H1 (cell line): ENCODE measurements at regions not wholly inside any gene's neighbourhood (a gene's known extent, or its start where the extent isn't known, plus 50 kb on each side); places are given as distances from the start of the nearest gene placed in this dataset.

Experiments
- CTCF ChIA-PET: fragments of 300-600 bp; sonication (Branson Sonifier 250); formaldehyde crosslinking; loops from one replicate; lab custom pipeline; 2021; ENCODE audit not compliant: partially characterized antibody; lab: Charles Lee
- POLR2A ChIA-PET: fragments of 300-600 bp; sonication (Branson Sonifier 250); formaldehyde crosslinking; loops from one replicate; lab custom pipeline; 2021; ENCODE audit warnings: inconsistent platforms; ENCODE audit not compliant: partially characterized antibody; lab: Charles Lee
- DNase-seq, 2 experiments: peaks; one replicate each; pipeline versions ENCODE4 v3.0.0 to v3.0.0-alpha.2; 2010 to 2022; ENCODE audit warnings: low spot score in 2 of 2, low read depth in 1 of 2, mixed read lengths in 1 of 2
- FAIRE-seq: peaks from 2 replicates; lab custom pipeline; 2011; peaks lifted over from hg19 to GRCh38; lab: Jason Lieb, UNC
- H2AFZ ChIP-seq: 2 replicates; pipeline ENCODE4 v1.8.1; 2012; ENCODE audit warnings: low read length, inconsistent platforms
- H2AK5ac ChIP-seq: 2 replicates; pipeline ENCODE4 v1.6.1; 2013; ENCODE audit warnings: low read depth, low read length
- H2BK120ac ChIP-seq: replicated peaks from 2 replicates; pipeline ENCODE3; 2013; ENCODE audit warnings: low read depth, low read length, inconsistent platforms
- H2BK12ac ChIP-seq: 2 replicates; pipeline ENCODE4 v1.6.1; 2013; ENCODE audit warnings: low read depth, low read length
- H2BK15ac ChIP-seq: 2 replicates; pipeline ENCODE4 v1.6.1; 2013; ENCODE audit warnings: low read length
- H2BK20ac ChIP-seq: 2 replicates; pipeline ENCODE4 v1.6.1; 2013; ENCODE audit warnings: low read length
- H2BK5ac ChIP-seq: 2 replicates; pipeline ENCODE4 v1.6.1; 2013; ENCODE audit warnings: low read depth, low read length
- H3K14ac ChIP-seq: 2 replicates; pipeline ENCODE4 v1.6.1; 2013; ENCODE audit warnings: inconsistent platforms; ENCODE audit not compliant: insufficient read length
- H3K18ac ChIP-seq: 2 replicates; pipeline ENCODE4 v1.6.1; 2013; ENCODE audit warnings: low read length; ENCODE audit errors: extremely low read depth
- H3K23ac ChIP-seq: 2 replicates; pipeline ENCODE4 v1.6.1; 2013; ENCODE audit warnings: inconsistent platforms; ENCODE audit not compliant: insufficient read length
- H3K23me2 ChIP-seq: 2 replicates; pipeline ENCODE4 v1.6.1; 2013; ENCODE audit warnings: low read depth, low read length
- H3K27ac ChIP-seq: 2 replicates; pipeline ENCODE4 v1.6.1; 2011; ENCODE audit warnings: low read depth, low read length, inconsistent platforms
- H3K27me3 ChIP-seq, 4 experiments: replicated peaks in 1 of 4; 1 replicate in 1 of 4; 2 replicates in 3 of 4; pipeline versions ENCODE4 v1.6.1 to v1.8.1; 2011 to 2013; ENCODE audit warnings: low read length in 3 of 4, mild to moderate bottlenecking in 3 of 4, inconsistent platforms in 2 of 4, mixed read lengths in 2 of 4, moderate library complexity in 1 of 4; ENCODE audit not compliant: control insufficient read depth in 3 of 4, insufficient read depth in 3 of 4; ENCODE audit errors: extremely low read depth in 1 of 4
- H3K36me3 ChIP-seq, 4 experiments: 2 replicates each; pipeline versions ENCODE4 v1.6.1 to v1.8.1; 2011 to 2013; ENCODE audit warnings: mild to moderate bottlenecking in 4 of 4, low read length in 3 of 4, moderate library complexity in 2 of 4, control low read depth in 1 of 4, inconsistent platforms in 1 of 4; ENCODE audit not compliant: insufficient read depth in 4 of 4, control insufficient read depth in 2 of 4
- H3K4ac ChIP-seq: replicated peaks from 2 replicates; pipeline ENCODE3; 2013; ENCODE audit warnings: low read length, low read depth, mixed read lengths, inconsistent platforms; ENCODE audit not compliant: insufficient read length
- H3K4me1 ChIP-seq, 4 experiments: replicated peaks in 1 of 4; 1 replicate in 1 of 4; 2 replicates in 3 of 4; pipeline versions ENCODE4 v1.6.1 to v1.8.1; 2011 to 2013; ENCODE audit warnings: low read length in 3 of 4, inconsistent platforms in 2 of 4, mixed read lengths in 1 of 4; ENCODE audit not compliant: insufficient read depth in 4 of 4, control insufficient read depth in 3 of 4
- H3K4me2 ChIP-seq, 2 experiments: 2 replicates each; pipeline versions ENCODE4 v1.6.1 to v1.8.1; 2011 to 2013; ENCODE audit warnings: low read depth in 2 of 2, low read length in 2 of 2, control low read depth in 1 of 2, inconsistent platforms in 1 of 2, mild to moderate bottlenecking in 1 of 2; ENCODE audit not compliant: insufficient read depth in 1 of 2
- H3K4me3 ChIP-seq, 4 experiments: fragments of 200-600, 300-600 bp in 1 of 4; sonication (generic), shearing (Covaris generic), sonication (Bioruptor Twin) in 1 of 4; 2 replicates each; pipeline versions ENCODE4 v1.5.1 to v1.8.1; 2011 to 2016; ENCODE audit warnings: low read length in 4 of 4, low read depth in 3 of 4, control low read depth in 2 of 4, inconsistent platforms in 2 of 4, mild to moderate bottlenecking in 2 of 4, mixed read lengths in 1 of 4, moderate library complexity in 1 of 4; ENCODE audit not compliant: insufficient read depth in 2 of 4; ENCODE audit errors: extremely low read depth in 1 of 4
- H3K56ac ChIP-seq: replicated peaks from 2 replicates; pipeline ENCODE3; 2013; ENCODE audit warnings: low read depth, mild to moderate bottlenecking, mixed read lengths, low read length, inconsistent platforms; ENCODE audit not compliant: insufficient read length
- H3K79me1 ChIP-seq: 2 replicates; pipeline ENCODE4 v1.6.1; 2013; ENCODE audit warnings: low read depth, low read length, control low read depth
- H3K79me2 ChIP-seq, 2 experiments: 2 replicates each; pipeline versions ENCODE4 v1.6.1 to v1.8.1; 2012 to 2013; ENCODE audit warnings: low read length in 2 of 2, mild to moderate bottlenecking in 2 of 2, inconsistent platforms in 1 of 2; ENCODE audit not compliant: insufficient read depth in 2 of 2, control insufficient read depth in 1 of 2
- H3K9ac ChIP-seq, 4 experiments: replicated peaks in 1 of 4; 1 replicate in 1 of 4; 2 replicates in 3 of 4; pipeline versions ENCODE4 v1.6.1 to v1.8.1; 2011 to 2013; ENCODE audit warnings: low read depth in 3 of 4, low read length in 3 of 4, control low read depth in 2 of 4, mild to moderate bottlenecking in 2 of 4, moderate library complexity in 2 of 4, inconsistent platforms in 1 of 4; ENCODE audit errors: extremely low read depth in 1 of 4
- H3K9me3 ChIP-seq, 2 experiments: 2 replicates each; pipeline versions ENCODE4 v1.6.1 to v1.8.1; 2012 to 2013; ENCODE audit warnings: mild to moderate bottlenecking in 2 of 2, moderate library complexity in 2 of 2, control low read depth in 1 of 2, inconsistent platforms in 1 of 2, low read depth in 1 of 2, low read length in 1 of 2, mixed read lengths in 1 of 2; ENCODE audit not compliant: insufficient read depth in 2 of 2
- H4K20me1 ChIP-seq, 2 experiments: replicated peaks in 1 of 2; 2 replicates each; pipeline versions ENCODE3 to v1.8.1; 2011 to 2013; ENCODE audit warnings: inconsistent platforms in 2 of 2, low read length in 2 of 2, mild to moderate bottlenecking in 1 of 2; ENCODE audit not compliant: insufficient read depth in 2 of 2, control insufficient read depth in 1 of 2
- H4K5ac ChIP-seq: 2 replicates; pipeline ENCODE4 v1.6.1; 2013; ENCODE audit warnings: low read length, low read depth, mixed read lengths, inconsistent platforms; ENCODE audit not compliant: insufficient read length
- H4K8ac ChIP-seq: 2 replicates; pipeline ENCODE4 v1.8.0; 2013; ENCODE audit warnings: mild to moderate bottlenecking, moderate library complexity, low read length, inconsistent platforms; ENCODE audit not compliant: insufficient read depth; ENCODE audit errors: extremely low read depth
- H4K91ac ChIP-seq: replicated peaks from 2 replicates; pipeline ENCODE3; 2013; ENCODE audit warnings: low read length, mixed read lengths, inconsistent platforms; ENCODE audit not compliant: insufficient read length
- GTF2F1 ChIP-seq: IDR thresholded peaks from 2 replicates; pipeline ENCODE4 v1.6.1; 2012; ENCODE audit warnings: low read depth, low read length, improper control_type of control experiment, borderline replicate concordance
- RBBP5 ChIP-seq: IDR thresholded peaks from 2 replicates; pipeline ENCODE4 v1.7.1; 2012; ENCODE audit warnings: low read depth, mild to moderate bottlenecking, inconsistent platforms, low read length, moderate library complexity, borderline replicate concordance
- RFX5 ChIP-seq: IDR thresholded peaks from 2 replicates; pipeline ENCODE4 v1.6.1; 2011; ENCODE audit warnings: low read depth, low read length, improper control_type of control experiment, borderline replicate concordance
- SAP30 ChIP-seq: fragments of 300-600 bp; sonication (generic); IDR thresholded peaks from 2 replicates; pipeline ENCODE4 v1.7.1; 2012; ENCODE audit warnings: low read length, moderate library complexity, mild to moderate bottlenecking, inconsistent platforms; ENCODE audit not compliant: insufficient read depth, insufficient replicate concordance
- TAF1 ChIP-seq: IDR thresholded peaks from 2 replicates; pipeline ENCODE4 v1.6.1; 2011; ENCODE audit warnings: mild to moderate bottlenecking, low read depth, low read length
- WGBS, 2 experiments: shearing (Covaris generic) in 1 of 2; methylation state at CpG; one replicate each; pipeline versions ENCODE4 v1.1.6 to v1.1.7; 2013 to 2015; ENCODE audit warnings: low lambda C conversion rate in 2 of 2, mixed read lengths in 2 of 2, inconsistent platforms in 1 of 2, low coverage in 1 of 2, missing lambda C conversion rate in 1 of 2; ENCODE audit not compliant: insufficient replicate concordance in 2 of 2, insufficient coverage in 1 of 2, insufficient read length in 1 of 2; ENCODE audit errors: extremely low coverage in 1 of 2, missing lambda C conversion rate in 1 of 2; 5-methylcytosine and 5-hydroxymethylcytosine counted together

DNA sequence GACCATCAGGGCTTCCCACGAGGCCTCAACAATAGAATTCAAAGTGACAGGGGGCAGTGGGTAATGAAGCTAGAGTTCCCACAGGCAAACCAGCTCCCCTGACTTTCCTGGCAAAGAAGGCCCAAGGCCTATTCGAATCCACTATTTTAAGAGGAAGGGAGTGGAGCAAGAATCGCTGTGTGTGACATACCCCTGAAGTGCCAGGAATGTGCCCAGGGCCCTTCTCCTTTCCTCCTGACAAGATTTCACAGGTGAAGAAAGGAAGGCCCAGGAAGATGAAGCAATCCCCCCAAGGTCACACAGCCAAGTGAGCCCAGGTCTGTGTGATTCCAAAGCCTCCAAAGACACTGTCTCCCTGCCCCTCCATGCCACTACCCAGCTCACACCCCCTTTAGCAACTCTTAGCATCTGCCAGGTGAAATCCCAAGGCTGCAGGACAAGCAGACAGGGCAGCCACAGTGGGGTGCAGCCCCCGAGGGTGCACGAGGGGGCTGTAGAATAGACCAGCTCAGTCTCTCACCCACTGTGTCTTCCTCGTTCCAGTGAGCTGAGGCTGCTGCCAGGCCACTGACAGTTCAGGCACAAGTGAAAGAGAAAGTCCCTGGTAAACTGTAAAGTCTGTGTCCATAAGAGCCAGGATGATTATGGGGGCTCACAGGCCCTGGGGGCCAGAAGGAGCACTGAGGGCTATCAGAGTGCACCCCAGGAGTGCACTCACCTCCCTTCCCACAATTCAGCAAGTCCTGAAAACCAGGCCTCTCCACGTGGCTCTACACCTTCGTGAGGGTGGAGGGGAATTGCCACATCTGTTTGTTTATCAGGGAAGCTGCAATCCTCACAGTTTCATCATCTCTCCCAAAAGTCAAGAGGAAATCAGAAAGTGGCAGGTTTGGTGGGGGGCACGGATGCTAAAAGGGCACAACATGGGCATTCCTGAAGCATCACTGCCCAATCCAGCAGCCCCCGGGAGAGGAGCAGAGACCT lies 70.8 kb upstream of the ZMIZ1 start:
- Histone ChIP-seq H3K56ac (no peak overlapping the region), H3K79me2 (no peaks in the 10 kb centered on the region), H2AK5ac (no peak overlapping the region), H3K4me3 (no peak overlapping the region), H4K20me1 (no peaks in the 10 kb centered on the region), H4K8ac (no peak overlapping the region; the same call in 1 of the 2 replicates), H2BK12ac (no peak overlapping the region), H4K91ac (no peak overlapping the region), H2BK15ac (no peak overlapping the region), H3K18ac (no peak overlapping the region), H3K27me3 (no peaks in the 10 kb centered on the region; a peak in 1 of 7 replicates), H2BK120ac (no peak overlapping the region), H3K79me1 (no peaks in the 10 kb centered on the region), H2BK20ac (no peak overlapping the region), H3K23ac (no peak overlapping the region), H3K4me1 (peaks cover 0 to 5% (median 0%) of the 10 kb centered on the region in 4 experiments; a peak in 2 of 7 replicates), H3K36me3 (no peaks in the 10 kb centered on the region), H3K4ac (no peak overlapping the region), H3K9me3 (no peaks in the 10 kb centered on the region), H3K23me2 (no peaks in the 10 kb centered on the region), H2AFZ (no peak overlapping the region), H3K9ac (no peak overlapping the region), H2BK5ac (no peak overlapping the region), H3K4me2 (no peak overlapping the region), H3K14ac (no peak overlapping the region), H3K27ac (no peak overlapping the region), H4K5ac (no peak overlapping the region)
- CTCF ChIA-PET, result interaction anchor here (1.7 kb wide), 1 partner anchor 31 kb away, joined by 7 read pairs; no protein-coding TSS in a partner anchor
- TF ChIP-seq RBBP5 (no peak), RFX5 (no peak), GTF2F1 (no peak), TAF1 (no peak), SAP30 (no peak)
- no peak for FAIRE-seq
- 86% methylated on average over 9 of the region's 10 CpGs; no CpG with 5 or more reads in 1 of the 2 experiments for WGBS, 2 experiments
- POLR2A ChIA-PET, result no interaction called here
- DNase-seq, result no peak
